GM23338 (cell line): ENCODE measurements at regions not wholly inside any gene's neighbourhood (a gene's known extent, or its start where the extent isn't known, plus 50 kb on each side); places are given as distances from the start of the nearest gene placed in this dataset.

Experiments used
- ATAC-seq: fragments of 200-7000 bp; cut with Tn5 transposase; 3 replicates; pipeline ENCODE4 v1.9.1; 2020
- DNase-seq: peaks from one replicate; pipeline ENCODE4 v3.0.0-alpha.2; 2015; ENCODE audit warnings: low spot score
- H2AFZ ChIP-seq: fragments of 200-600 bp; sonication (generic); 2 replicates; pipeline ENCODE4 v1.8.0; 2016; ENCODE audit warnings: antibody characterized with exemption, mild to moderate bottlenecking, moderate library complexity
- H3F3A ChIP-seq: fragments of 200-600 bp; sonication (generic); replicated peaks from 2 replicates; pipeline ENCODE4 v1.8.0; 2017; ENCODE audit warnings: antibody characterized with exemption, mixed run types, low read depth
- H3K27ac ChIP-seq: fragments of 200-600 bp; sonication (generic); 2 replicates; pipeline ENCODE4 v1.6.1; 2016; ENCODE audit warnings: low read depth
- H3K27me3 ChIP-seq: fragments of 200-600 bp; sonication (generic); 2 replicates; pipeline ENCODE4 v1.8.0; 2016; ENCODE audit warnings: mild to moderate bottlenecking, mixed run types, moderate library complexity; ENCODE audit not compliant: insufficient read depth
- H3K36me3 ChIP-seq: fragments of 200-600 bp; sonication (generic); 2 replicates; pipeline ENCODE4 v1.8.0; 2016; ENCODE audit warnings: mild to moderate bottlenecking; ENCODE audit not compliant: insufficient read depth
- H3K4me1 ChIP-seq: fragments of 200-600 bp; sonication (generic); 2 replicates; pipeline ENCODE4 v1.8.0; 2016; ENCODE audit warnings: mild to moderate bottlenecking, moderate library complexity; ENCODE audit not compliant: insufficient read depth
- H3K4me2 ChIP-seq: fragments of 200-600 bp; sonication (generic); 2 replicates; pipeline ENCODE4 v1.7.1; 2017; ENCODE audit warnings: mixed run types
- H3K4me3 ChIP-seq: fragments of 200-600 bp; sonication (generic); 2 replicates; pipeline ENCODE4 v1.6.1; 2016; ENCODE audit warnings: mixed run types
- H3K79me2 ChIP-seq: fragments of 200-600 bp; sonication (generic); replicated peaks from 2 replicates; pipeline ENCODE4 v1.8.0; 2017; ENCODE audit warnings: mild to moderate bottlenecking; ENCODE audit not compliant: insufficient read depth
- H3K9me2 ChIP-seq: fragments of 200-600 bp; sonication (generic); 2 replicates; pipeline ENCODE4 v1.8.0; 2017; ENCODE audit not compliant: insufficient read depth
- H4K20me1 ChIP-seq: fragments of 200-600 bp; sonication (generic); replicated peaks from 2 replicates; pipeline ENCODE4 v1.8.0; 2017; ENCODE audit warnings: mild to moderate bottlenecking; ENCODE audit not compliant: insufficient read depth
- H3K27ac Mint-ChIP-seq: 2 replicates; pipeline ENCODE4 v1.8.0; 2020; ENCODE audit warnings: inconsistent platforms, mild to moderate bottlenecking, moderate library complexity, mixed read lengths
- H3K27me3 Mint-ChIP-seq: 3 replicates; pipeline ENCODE4 v1.8.0; 2022; ENCODE audit warnings: low read depth, mild to moderate bottlenecking, moderate library complexity, mixed read lengths, inconsistent platforms; ENCODE audit not compliant: insufficient read depth, poor library complexity
- H3K36me3 Mint-ChIP-seq: 3 replicates; pipeline ENCODE4 v1.8.0; 2021; ENCODE audit warnings: low read depth, mild to moderate bottlenecking, inconsistent platforms, moderate library complexity, mixed read lengths
- H3K4me1 Mint-ChIP-seq: 3 replicates; pipeline ENCODE4 v1.8.0; 2020; ENCODE audit warnings: mild to moderate bottlenecking, inconsistent platforms, mixed read lengths
- H3K4me3 Mint-ChIP-seq: 3 replicates; pipeline ENCODE4 v1.8.0; 2021; ENCODE audit warnings: moderate library complexity, mild to moderate bottlenecking, inconsistent platforms, mixed read lengths
- H3K9me3 Mint-ChIP-seq: 3 replicates; pipeline ENCODE4 v1.8.0; 2020; ENCODE audit warnings: moderate library complexity, mild to moderate bottlenecking, inconsistent platforms, mixed read lengths
- CREB1 ChIP-seq: fragments of 250-450 bp; sonication (Bioruptor Pico); IDR thresholded peaks from 2 replicates; pipeline ENCODE4 v1.5.0; 2020; ENCODE audit warnings: low read depth, mild to moderate bottlenecking, moderate library complexity
- EZH2 ChIP-seq: fragments of 200-600 bp; sonication (generic); IDR thresholded peaks from one replicate; pipeline ENCODE4 v1.8.0; 2017; ENCODE audit warnings: antibody characterized with exemption, mild to moderate bottlenecking, low read depth; ENCODE audit not compliant: unreplicated experiment
- STAT1 ChIP-seq: IDR thresholded peaks from one replicate; pipeline ENCODE4 v1.6.1; 2016; ENCODE audit warnings: antibody characterized with exemption; ENCODE audit not compliant: unreplicated experiment
- ZNF331 ChIP-seq: fragments of 250-450 bp; sonication (Bioruptor Pico); IDR thresholded peaks from 2 replicates; pipeline ENCODE4 v1.5.0; 2020; ENCODE audit warnings: low read depth, mild to moderate bottlenecking, moderate library complexity
- TF ChIP-seq, protein P1 (sequence below): IDR thresholded peaks from one replicate; pipeline ENCODE4 v1.6.1; 2018; ENCODE audit warnings: antibody characterized with exemption; ENCODE audit not compliant: unreplicated experiment
- TF ChIP-seq, protein P2 (sequence below): IDR thresholded peaks from 2 replicates; pipeline ENCODE4 v1.6.1; 2016; ENCODE audit warnings: antibody characterized with exemption
- TF ChIP-seq, protein P3 (sequence below), 2 experiments: fragments of 200-600 bp in 1 of 2; sonication (generic) in 1 of 2; conservative IDR thresholded peaks; 2 replicates each; pipeline versions ENCODE4 v1.5.1 to v1.6.1; 2016 to 2017; ENCODE audit warnings: antibody characterized with exemption in 2 of 2, low read depth in 2 of 2, mild to moderate bottlenecking in 2 of 2, moderate library complexity in 1 of 2
- TF ChIP-seq, protein P4 (sequence below): fragments of 250-450 bp; sonication (Bioruptor Pico); IDR thresholded peaks from 2 replicates; pipeline ENCODE4 v1.5.0; 2020; ENCODE audit warnings: mild to moderate bottlenecking, moderate library complexity

DNA sequence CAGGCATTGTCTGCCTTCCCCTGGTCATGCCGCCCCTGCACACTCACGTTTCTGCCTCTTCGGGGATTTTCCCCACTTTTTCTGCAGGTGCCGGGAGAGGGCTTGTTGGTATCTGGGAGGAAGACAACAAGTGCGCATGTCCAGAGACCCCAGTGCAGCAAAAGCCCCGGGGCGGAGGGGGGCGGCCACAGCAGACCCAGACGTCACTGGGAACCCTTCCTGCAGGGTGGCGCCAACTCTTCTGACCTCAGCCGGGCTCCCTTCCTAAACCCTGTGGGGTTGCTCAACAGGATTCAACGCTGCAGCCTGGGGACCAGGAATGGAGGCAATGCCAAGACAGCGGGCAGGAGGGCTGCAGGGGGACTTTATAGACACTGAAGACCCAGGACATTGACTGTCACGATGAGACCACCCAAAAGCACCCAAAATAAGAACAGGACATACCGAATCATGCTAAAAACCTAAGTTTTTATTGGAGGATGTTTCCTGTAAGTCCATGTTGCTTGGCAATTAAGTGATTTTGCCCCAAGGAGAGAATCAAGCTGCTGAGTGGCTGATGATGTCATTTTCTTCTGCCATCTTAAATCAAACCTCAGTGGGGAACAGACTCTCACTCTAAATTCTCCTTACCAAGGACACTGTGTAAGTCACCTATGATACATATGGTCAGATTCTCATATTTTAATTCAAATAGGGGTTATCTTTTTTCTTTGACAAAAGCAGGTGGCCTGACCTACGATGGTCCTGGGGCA is 62.9 kb upstream of the SIMC1 start:
- peaks cover 33% of the 10 kb centered on the region for H3K27me3 ChIP-seq
- no peak overlapping the region for H3K27ac Mint-ChIP-seq
- no peak overlapping the region for H3K4me3 ChIP-seq
- no peaks in the 10 kb centered on the region for H3K36me3 ChIP-seq
- H3K4me2 ChIP-seq, result no peak overlapping the region
- no peak overlapping the region for H2AFZ ChIP-seq
- TF ChIP-seq ZNF331 (CRISPR knock-in tag) (no peak), EZH2 (no peak)
- TF ChIP-seq, protein P1, sequence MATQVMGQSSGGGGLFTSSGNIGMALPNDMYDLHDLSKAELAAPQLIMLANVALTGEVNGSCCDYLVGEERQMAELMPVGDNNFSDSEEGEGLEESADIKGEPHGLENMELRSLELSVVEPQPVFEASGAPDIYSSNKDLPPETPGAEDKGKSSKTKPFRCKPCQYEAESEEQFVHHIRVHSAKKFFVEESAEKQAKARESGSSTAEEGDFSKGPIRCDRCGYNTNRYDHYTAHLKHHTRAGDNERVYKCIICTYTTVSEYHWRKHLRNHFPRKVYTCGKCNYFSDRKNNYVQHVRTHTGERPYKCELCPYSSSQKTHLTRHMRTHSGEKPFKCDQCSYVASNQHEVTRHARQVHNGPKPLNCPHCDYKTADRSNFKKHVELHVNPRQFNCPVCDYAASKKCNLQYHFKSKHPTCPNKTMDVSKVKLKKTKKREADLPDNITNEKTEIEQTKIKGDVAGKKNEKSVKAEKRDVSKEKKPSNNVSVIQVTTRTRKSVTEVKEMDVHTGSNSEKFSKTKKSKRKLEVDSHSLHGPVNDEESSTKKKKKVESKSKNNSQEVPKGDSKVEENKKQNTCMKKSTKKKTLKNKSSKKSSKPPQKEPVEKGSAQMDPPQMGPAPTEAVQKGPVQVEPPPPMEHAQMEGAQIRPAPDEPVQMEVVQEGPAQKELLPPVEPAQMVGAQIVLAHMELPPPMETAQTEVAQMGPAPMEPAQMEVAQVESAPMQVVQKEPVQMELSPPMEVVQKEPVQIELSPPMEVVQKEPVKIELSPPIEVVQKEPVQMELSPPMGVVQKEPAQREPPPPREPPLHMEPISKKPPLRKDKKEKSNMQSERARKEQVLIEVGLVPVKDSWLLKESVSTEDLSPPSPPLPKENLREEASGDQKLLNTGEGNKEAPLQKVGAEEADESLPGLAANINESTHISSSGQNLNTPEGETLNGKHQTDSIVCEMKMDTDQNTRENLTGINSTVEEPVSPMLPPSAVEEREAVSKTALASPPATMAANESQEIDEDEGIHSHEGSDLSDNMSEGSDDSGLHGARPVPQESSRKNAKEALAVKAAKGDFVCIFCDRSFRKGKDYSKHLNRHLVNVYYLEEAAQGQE, result no peak
- TF ChIP-seq, protein P2, sequence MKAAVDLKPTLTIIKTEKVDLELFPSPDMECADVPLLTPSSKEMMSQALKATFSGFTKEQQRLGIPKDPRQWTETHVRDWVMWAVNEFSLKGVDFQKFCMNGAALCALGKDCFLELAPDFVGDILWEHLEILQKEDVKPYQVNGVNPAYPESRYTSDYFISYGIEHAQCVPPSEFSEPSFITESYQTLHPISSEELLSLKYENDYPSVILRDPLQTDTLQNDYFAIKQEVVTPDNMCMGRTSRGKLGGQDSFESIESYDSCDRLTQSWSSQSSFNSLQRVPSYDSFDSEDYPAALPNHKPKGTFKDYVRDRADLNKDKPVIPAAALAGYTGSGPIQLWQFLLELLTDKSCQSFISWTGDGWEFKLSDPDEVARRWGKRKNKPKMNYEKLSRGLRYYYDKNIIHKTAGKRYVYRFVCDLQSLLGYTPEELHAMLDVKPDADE, result no peak
- TF ChIP-seq, protein P3, sequence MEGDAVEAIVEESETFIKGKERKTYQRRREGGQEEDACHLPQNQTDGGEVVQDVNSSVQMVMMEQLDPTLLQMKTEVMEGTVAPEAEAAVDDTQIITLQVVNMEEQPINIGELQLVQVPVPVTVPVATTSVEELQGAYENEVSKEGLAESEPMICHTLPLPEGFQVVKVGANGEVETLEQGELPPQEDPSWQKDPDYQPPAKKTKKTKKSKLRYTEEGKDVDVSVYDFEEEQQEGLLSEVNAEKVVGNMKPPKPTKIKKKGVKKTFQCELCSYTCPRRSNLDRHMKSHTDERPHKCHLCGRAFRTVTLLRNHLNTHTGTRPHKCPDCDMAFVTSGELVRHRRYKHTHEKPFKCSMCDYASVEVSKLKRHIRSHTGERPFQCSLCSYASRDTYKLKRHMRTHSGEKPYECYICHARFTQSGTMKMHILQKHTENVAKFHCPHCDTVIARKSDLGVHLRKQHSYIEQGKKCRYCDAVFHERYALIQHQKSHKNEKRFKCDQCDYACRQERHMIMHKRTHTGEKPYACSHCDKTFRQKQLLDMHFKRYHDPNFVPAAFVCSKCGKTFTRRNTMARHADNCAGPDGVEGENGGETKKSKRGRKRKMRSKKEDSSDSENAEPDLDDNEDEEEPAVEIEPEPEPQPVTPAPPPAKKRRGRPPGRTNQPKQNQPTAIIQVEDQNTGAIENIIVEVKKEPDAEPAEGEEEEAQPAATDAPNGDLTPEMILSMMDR (conservative IDR thresholded peaks at IDR 0.05; ENCODE audit: low read depth in 2 of 2), result no peak
- peaks cover under 1% of the 10 kb centered on the region; the same call in 2 of the 3 replicates for H3K4me1 Mint-ChIP-seq
- H3K4me3 Mint-ChIP-seq, result no peak overlapping the region
- no peak for ATAC-seq
- H3K9me3 Mint-ChIP-seq, result peaks cover 5% of the 10 kb centered on the region
- no peaks in the 10 kb centered on the region for H3K36me3 Mint-ChIP-seq
- H3K4me1 ChIP-seq, result no peaks in the 10 kb centered on the region
- no peak for DNase-seq
- H3F3A ChIP-seq, result no peaks in the 10 kb centered on the region
- no peaks in the 10 kb centered on the region for H3K79me2 ChIP-seq
- no peaks in the 10 kb centered on the region for H4K20me1 ChIP-seq
- H3K9me2 ChIP-seq, result no peaks in the 10 kb centered on the region
- H3K27me3 Mint-ChIP-seq, result peaks cover 19% of the 10 kb centered on the region
- H3K27ac ChIP-seq, result no peak overlapping the region

DNA sequence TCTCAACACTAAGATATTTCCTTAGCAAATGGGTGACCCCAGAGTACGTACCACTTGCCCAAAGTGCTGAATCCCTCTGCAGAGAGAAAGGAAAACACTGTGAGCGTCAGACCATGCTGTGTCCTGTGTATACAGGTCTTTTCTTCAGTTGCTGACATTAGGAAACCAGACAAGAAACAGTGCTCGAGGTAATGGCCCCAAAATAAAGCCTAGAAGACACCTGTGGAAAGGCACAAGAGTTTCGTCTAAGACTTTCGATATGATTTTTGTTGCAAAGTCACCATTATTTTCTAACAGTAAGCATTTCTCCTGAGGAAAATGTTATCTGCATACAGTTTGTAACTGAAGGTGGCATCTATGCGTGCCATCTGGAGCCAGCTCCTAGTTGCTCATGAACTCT is 62.0 kb upstream of the SIMC1 start:
- DNase-seq, result no peak
- H3K9me2 ChIP-seq, result no peaks in the 10 kb centered on the region
- TF ChIP-seq STAT1 (no peak), EZH2 (no peak), CREB1 (CRISPR knock-in tag) (no peak)
- TF ChIP-seq, protein P4, sequence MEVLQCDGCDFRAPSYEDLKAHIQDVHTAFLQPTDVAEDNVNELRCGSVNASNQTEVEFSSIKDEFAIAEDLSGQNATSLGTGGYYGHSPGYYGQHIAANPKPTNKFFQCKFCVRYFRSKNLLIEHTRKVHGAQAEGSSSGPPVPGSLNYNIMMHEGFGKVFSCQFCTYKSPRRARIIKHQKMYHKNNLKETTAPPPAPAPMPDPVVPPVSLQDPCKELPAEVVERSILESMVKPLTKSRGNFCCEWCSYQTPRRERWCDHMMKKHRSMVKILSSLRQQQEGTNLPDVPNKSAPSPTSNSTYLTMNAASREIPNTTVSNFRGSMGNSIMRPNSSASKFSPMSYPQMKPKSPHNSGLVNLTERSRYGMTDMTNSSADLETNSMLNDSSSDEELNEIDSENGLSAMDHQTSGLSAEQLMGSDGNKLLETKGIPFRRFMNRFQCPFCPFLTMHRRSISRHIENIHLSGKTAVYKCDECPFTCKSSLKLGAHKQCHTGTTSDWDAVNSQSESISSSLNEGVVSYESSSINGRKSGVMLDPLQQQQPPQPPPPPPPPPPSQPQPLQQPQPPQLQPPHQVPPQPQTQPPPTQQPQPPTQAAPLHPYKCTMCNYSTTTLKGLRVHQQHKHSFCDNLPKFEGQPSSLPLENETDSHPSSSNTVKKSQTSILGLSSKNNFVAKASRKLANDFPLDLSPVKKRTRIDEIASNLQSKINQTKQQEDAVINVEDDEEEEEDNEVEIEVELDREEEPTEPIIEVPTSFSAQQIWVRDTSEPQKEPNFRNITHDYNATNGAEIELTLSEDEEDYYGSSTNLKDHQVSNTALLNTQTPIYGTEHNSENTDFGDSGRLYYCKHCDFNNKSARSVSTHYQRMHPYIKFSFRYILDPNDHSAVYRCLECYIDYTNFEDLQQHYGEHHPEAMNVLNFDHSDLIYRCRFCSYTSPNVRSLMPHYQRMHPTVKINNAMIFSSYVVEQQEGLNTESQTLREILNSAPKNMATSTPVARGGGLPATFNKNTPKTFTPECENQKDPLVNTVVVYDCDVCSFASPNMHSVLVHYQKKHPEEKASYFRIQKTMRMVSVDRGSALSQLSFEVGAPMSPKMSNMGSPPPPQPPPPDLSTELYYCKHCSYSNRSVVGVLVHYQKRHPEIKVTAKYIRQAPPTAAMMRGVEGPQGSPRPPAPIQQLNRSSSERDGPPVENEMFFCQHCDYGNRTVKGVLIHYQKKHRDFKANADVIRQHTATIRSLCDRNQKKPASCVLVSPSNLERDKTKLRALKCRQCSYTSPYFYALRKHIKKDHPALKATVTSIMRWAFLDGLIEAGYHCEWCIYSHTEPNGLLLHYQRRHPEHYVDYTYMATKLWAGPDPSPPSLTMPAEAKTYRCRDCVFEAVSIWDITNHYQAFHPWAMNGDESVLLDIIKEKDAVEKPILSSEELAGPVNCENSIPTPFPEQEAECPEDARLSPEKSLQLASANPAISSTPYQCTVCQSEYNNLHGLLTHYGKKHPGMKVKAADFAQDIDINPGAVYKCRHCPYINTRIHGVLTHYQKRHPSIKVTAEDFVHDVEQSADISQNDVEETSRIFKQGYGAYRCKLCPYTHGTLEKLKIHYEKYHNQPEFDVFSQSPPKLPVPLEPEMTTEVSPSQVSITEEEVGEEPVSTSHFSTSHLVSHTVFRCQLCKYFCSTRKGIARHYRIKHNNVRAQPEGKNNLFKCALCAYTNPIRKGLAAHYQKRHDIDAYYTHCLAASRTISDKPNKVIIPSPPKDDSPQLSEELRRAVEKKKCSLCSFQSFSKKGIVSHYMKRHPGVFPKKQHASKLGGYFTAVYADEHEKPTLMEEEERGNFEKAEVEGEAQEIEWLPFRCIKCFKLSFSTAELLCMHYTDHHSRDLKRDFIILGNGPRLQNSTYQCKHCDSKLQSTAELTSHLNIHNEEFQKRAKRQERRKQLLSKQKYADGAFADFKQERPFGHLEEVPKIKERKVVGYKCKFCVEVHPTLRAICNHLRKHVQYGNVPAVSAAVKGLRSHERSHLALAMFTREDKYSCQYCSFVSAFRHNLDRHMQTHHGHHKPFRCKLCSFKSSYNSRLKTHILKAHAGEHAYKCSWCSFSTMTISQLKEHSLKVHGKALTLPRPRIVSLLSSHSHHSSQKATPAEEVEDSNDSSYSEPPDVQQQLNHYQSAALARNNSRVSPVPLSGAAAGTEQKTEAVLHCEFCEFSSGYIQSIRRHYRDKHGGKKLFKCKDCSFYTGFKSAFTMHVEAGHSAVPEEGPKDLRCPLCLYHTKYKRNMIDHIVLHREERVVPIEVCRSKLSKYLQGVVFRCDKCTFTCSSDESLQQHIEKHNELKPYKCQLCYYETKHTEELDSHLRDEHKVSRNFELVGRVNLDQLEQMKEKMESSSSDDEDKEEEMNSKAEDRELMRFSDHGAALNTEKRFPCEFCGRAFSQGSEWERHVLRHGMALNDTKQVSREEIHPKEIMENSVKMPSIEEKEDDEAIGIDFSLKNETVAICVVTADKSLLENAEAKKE (CRISPR knock-in tag), result no peak

More for the DNA sequence above, 62.0 kb upstream of the SIMC1 start:
- no peaks in the 10 kb centered on the region for H3K4me1 ChIP-seq
- H3K27ac ChIP-seq, result no peak overlapping the region
- H4K20me1 ChIP-seq, result no peaks in the 10 kb centered on the region
- no peaks in the 10 kb centered on the region for H3F3A ChIP-seq
- H2AFZ ChIP-seq, result no peak overlapping the region
- H3K4me1 Mint-ChIP-seq, result no peaks in the 10 kb centered on the region
- no peak overlapping the region for H3K4me3 ChIP-seq
- H3K4me2 ChIP-seq, result no peak overlapping the region
- peaks cover 19% of the 10 kb centered on the region for H3K27me3 Mint-ChIP-seq
- H3K4me3 Mint-ChIP-seq, result no peak overlapping the region
- H3K9me3 Mint-ChIP-seq, result peaks cover 5% of the 10 kb centered on the region
- H3K27me3 ChIP-seq, result peaks cover 23% of the 10 kb centered on the region
- ATAC-seq, result no peak
- no peaks in the 10 kb centered on the region for H3K36me3 Mint-ChIP-seq
- no peaks in the 10 kb centered on the region for H3K36me3 ChIP-seq
- H3K27ac Mint-ChIP-seq, result no peak overlapping the region
- H3K79me2 ChIP-seq, result no peaks in the 10 kb centered on the region
